Activated T-cell treated with anti-CD3 and anti-CD28 coated beads for 1 hour (primary cell): ENCODE measurements at regions not wholly inside any gene's neighbourhood (a gene's known extent, or its start where the extent isn't known, plus 50 kb on each side); places are given as distances from the start of the nearest gene placed in this dataset.
"Not testable (repeated sequence)": the region's sequence is repeated elsewhere in the genome, so short reads cannot be mapped to it uniquely, and the experiment has no call there.

Source experiments
- DNase-seq: peaks from one replicate; pipeline ENCODE4 v3.0.0-alpha.2; 2020; ENCODE audit warnings: low read depth

- no peak for DNase-seq
These were observed 619.7 kb downstream of the EPM2A start for GRCh38 chr6:145115638-145116037.

- no peak for DNase-seq
These were observed 618.6 kb downstream of the EPM2A start for GRCh38 chr6:145116591-145117178.

- no peak for DNase-seq
These were observed 617.1 kb downstream of the EPM2A start for GRCh38 chr6:145118224-145118623.

- no peak for DNase-seq
These were observed 616.2 kb downstream of the EPM2A start for GRCh38 chr6:145119081-145119480.

- DNase-seq, result no peak
These were observed 602.6 kb downstream of the EPM2A start for GRCh38 chr6:145132709-145133108.

GRCh38 chr6:145135702-145136101, 599.6 kb downstream of the EPM2A start:
- DNase-seq, result no peak

GRCh38 chr6:145137425-145137824, 597.9 kb downstream of the EPM2A start:
- DNase-seq, result no peak

GRCh38 chr6:145138469-145139139, 596.7 kb downstream of the EPM2A start:
- DNase-seq, result no peak

GRCh38 chr6:145139140-145139850, 596.0 kb downstream of the EPM2A start:
- no peak for DNase-seq

GRCh38 chr6:145139895-145140294, 595.4 kb downstream of the EPM2A start:
- DNase-seq, result no peak

GRCh38 chr6:145141572-145141971, 593.7 kb downstream of the EPM2A start:
- no peak for DNase-seq

GRCh38 chr6:145142958-145143357, 592.4 kb downstream of the EPM2A start:
- no peak for DNase-seq

GRCh38 chr6:145143379-145143778, 591.9 kb downstream of the EPM2A start:
- DNase-seq, result no peak

- DNase-seq, result no peak
These were observed 587.8 kb downstream of the EPM2A start for GRCh38 chr6:145147559-145147958.

GRCh38 chr6:145147981-145148749, 587.2 kb downstream of the EPM2A start:
- no peak for DNase-seq

- no peak for DNase-seq
These were observed 586.5 kb downstream of the EPM2A start for GRCh38 chr6:145148776-145149175.

- no peak for DNase-seq
These were observed 583.7 kb downstream of the EPM2A start for GRCh38 chr6:145151624-145152023.

- DNase-seq, result no peak
These were observed 581.8 kb downstream of the EPM2A start for GRCh38 chr6:145153495-145153894.

GRCh38 chr6:145155411-145155810, 579.9 kb downstream of the EPM2A start:
- no peak for DNase-seq

GRCh38 chr6:145155873-145156782, 579.2 kb downstream of the EPM2A start:
- DNase-seq, result no peak

- DNase-seq, result not testable (repeated sequence)
These were observed 576.7 kb downstream of the EPM2A start for GRCh38 chr6:145158636-145159035.

GRCh38 chr6:145159921-145160320, 575.4 kb downstream of the EPM2A start:
- no peak for DNase-seq
